Effector memory CD4-positive, alpha-beta T cell (primary cell): ENCODE measurements at regions not wholly inside any gene's neighbourhood (a gene's known extent, or its start where the extent isn't known, plus 50 kb on each side); places are given as distances from the start of the nearest gene placed in this dataset.

Experiments used
- DNase-seq, 3 donors: peaks; one replicate each; pipeline ENCODE4 v3.0.0-alpha.2; 2020
- H3K27ac ChIP-seq: 2 replicates; pipeline ENCODE4 v1.7.0; 2013; ENCODE audit warnings: mild to moderate bottlenecking, low read length, moderate library complexity; ENCODE audit not compliant: insufficient read depth, poor library complexity, severe bottlenecking
- H3K27me3 ChIP-seq: replicated peaks from 2 replicates; pipeline ENCODE4 v1.7.0; 2013; ENCODE audit warnings: mild to moderate bottlenecking, low read length; ENCODE audit not compliant: insufficient read depth, control insufficient read depth, poor library complexity, severe bottlenecking
- H3K36me3 ChIP-seq: 2 replicates; pipeline ENCODE4 v1.7.0; 2013; ENCODE audit warnings: mild to moderate bottlenecking, low read length, moderate library complexity; ENCODE audit not compliant: control insufficient read depth, insufficient read depth
- H3K4me1 ChIP-seq: 2 replicates; pipeline ENCODE4 v1.7.0; 2013; ENCODE audit warnings: low read length, mild to moderate bottlenecking; ENCODE audit not compliant: control insufficient read depth, insufficient read depth, poor library complexity, severe bottlenecking
- H3K4me3 ChIP-seq: 2 replicates; pipeline ENCODE4 v1.7.0; 2013; ENCODE audit warnings: low read length, low read depth, mild to moderate bottlenecking; ENCODE audit not compliant: insufficient read depth, poor library complexity, severe bottlenecking
- H3K9me3 ChIP-seq: 2 replicates; pipeline ENCODE4 v1.7.0; 2013; ENCODE audit warnings: mild to moderate bottlenecking, low read length, moderate library complexity; ENCODE audit not compliant: control insufficient read depth

DNA sequence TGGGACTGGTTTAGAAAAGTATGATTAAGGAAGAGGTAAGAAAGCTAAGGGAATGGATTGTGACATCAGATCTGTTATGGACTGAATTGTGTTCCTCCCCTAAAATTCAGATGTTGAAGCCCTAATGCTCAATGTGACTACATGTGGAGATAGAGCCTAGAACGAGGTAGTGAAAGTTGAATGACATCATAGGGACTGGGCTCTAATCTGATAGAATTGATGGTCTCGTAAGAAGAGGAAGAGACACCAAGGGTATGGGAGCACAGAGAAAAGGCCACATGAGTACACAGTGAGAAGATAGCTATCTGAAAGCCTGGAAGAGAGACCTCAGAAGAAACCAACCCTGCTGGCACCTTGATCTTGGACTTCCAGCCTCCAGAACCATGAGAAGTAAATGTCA lies 178.3 kb downstream of the TRIB2 start:
- Histone ChIP-seq H3K4me3 (no peak overlapping the region), H3K27me3 (no peaks in the 10 kb centered on the region)
- no peak for DNase-seq

DNA sequence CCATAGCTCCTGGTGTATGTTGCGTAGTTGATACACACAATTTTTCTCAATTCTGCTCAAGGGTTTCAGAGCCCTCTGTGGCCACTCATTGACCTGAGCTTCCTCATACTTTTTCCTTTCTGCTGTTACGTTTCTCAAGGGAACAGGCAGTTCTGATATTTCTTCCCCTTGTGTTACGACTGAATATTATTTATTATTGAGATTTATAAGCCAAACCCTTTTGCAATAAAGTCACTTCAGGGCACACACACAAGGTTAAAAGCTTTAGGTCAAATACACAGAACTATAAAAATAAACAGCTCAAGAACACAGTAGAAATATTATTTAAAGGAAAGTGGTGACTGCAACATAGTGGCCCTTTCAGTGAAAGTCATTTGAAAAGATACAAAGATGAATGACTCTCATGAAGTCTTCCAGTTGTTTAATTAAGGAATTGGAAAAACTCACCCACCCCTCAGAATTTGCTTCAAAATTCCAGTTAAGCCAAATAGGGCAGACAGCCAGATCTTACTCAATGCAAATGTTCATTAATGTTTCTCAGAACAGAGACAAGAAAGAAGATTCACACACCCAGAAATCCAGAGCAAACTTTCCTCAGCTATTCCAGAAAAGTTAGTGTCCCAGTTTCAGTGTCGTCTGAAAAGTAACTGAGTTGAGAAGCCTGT lies 179.7 kb downstream of the TRIB2 start:
- Histone ChIP-seq H3K36me3 (no peaks in the 10 kb centered on the region), H3K4me3 (no peak overlapping the region), H3K9me3 (no peaks in the 10 kb centered on the region), H3K4me1 (peaks cover 7% of the 10 kb centered on the region), H3K27ac (no peak overlapping the region), H3K27me3 (no peaks in the 10 kb centered on the region)
- no peak for DNase-seq

More for the DNA sequence above, 178.3 kb downstream of the TRIB2 start:
- Histone ChIP-seq H3K9me3 (no peaks in the 10 kb centered on the region), H3K4me1 (peaks cover 7% of the 10 kb centered on the region), H3K36me3 (no peaks in the 10 kb centered on the region), H3K27ac (no peak overlapping the region)

DNA sequence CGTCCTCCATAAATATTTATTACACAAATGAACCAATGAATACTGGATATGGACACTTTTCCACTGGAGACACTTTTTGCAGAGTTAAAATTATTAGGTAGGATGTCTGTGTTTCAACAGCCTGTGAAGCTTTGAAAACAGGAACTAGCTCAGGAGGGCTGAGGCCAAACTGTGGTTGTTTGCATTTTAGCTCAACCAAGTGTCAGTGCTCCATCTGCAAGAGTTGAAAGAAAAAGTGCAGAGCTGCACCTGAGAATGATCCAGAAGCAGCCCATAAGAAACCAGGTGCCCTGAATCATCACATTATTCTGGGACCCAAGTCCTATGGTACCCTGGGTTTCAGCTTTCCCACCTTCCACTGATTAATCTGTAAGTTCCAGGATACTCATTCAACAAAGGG lies 180.4 kb downstream of the TRIB2 start:
- Histone ChIP-seq H3K4me1 (peaks cover 7% of the 10 kb centered on the region), H3K36me3 (no peaks in the 10 kb centered on the region), H3K27me3 (no peaks in the 10 kb centered on the region), H3K27ac (no peak overlapping the region), H3K9me3 (no peaks in the 10 kb centered on the region), H3K4me3 (no peak overlapping the region)
- no peak for DNase-seq

DNA sequence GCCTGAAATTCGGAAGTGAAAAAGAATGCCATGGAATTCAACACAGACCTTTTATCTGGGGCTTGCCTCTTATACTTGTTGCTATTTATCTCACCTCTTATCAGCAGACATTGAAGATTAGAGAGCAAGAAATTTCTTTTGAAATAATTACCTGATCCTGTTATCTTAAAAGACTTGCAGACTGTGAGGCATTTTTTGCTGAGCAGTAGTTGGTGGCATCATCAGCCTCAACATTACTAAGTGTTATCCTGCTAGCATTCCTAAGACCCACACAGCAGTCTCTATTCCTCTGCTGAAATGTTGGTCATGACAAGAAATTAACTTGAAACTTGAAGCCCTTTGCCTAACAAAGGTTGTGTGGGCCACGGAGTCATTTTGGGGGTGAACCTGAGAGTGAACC lies 186.5 kb downstream of the TRIB2 start:
- Histone ChIP-seq H3K27ac (no peak overlapping the region), H3K27me3 (no peaks in the 10 kb centered on the region), H3K4me3 (no peak overlapping the region), H3K9me3 (no peaks in the 10 kb centered on the region), H3K4me1 (no peaks in the 10 kb centered on the region), H3K36me3 (no peaks in the 10 kb centered on the region)
- DNase-seq: no peak

DNA sequence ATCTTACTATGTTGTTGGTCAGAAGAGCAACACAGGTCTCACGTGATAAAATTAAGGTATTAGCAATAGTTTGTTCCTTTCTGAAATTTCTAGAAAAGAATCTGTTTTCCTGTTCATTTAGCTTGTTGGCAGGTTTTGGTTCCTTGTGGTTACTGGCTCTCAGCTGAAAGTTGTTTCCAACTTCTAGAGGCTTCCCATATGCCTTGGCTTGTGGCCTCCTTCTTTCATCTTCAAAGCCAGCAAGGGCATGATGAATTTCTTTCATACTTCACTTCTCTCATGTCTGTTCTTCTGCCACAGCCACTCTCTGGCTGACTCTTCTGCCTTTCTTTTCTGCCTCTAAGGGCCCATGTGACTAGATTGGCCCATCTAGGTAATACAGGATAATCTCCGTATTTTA lies 193.7 kb downstream of the TRIB2 start:
- no peak for DNase-seq
- no peaks in the 10 kb centered on the region for H3K27me3 ChIP-seq
- no peak overlapping the region for H3K27ac ChIP-seq
- H3K36me3 ChIP-seq: no peaks in the 10 kb centered on the region
- no peaks in the 10 kb centered on the region for H3K4me1 ChIP-seq
- no peak overlapping the region for H3K4me3 ChIP-seq
- no peaks in the 10 kb centered on the region for H3K9me3 ChIP-seq

DNA sequence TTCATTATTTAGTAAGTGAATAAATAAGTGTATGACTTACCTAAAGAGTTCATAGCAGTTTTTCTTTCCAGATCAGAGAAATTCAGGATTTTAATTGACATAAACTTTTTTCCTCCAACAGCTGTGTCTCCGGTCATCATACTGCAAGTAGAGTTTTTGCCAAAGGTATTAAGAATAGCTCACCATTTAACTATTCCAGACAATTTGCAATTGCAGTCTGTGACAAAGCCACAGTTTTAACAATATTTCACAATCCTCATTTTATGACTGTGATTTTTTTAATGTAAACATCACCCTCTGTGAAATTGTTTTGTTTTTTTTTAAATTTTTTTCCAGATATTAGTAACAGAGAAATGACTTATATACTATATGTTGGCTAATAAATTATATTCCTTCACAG lies 199.1 kb downstream of the TRIB2 start:
- Histone ChIP-seq H3K9me3 (no peaks in the 10 kb centered on the region), H3K27ac (no peak overlapping the region), H3K27me3 (no peaks in the 10 kb centered on the region), H3K4me1 (no peaks in the 10 kb centered on the region), H3K36me3 (no peaks in the 10 kb centered on the region), H3K4me3 (no peak overlapping the region)
- no peak for DNase-seq

DNA sequence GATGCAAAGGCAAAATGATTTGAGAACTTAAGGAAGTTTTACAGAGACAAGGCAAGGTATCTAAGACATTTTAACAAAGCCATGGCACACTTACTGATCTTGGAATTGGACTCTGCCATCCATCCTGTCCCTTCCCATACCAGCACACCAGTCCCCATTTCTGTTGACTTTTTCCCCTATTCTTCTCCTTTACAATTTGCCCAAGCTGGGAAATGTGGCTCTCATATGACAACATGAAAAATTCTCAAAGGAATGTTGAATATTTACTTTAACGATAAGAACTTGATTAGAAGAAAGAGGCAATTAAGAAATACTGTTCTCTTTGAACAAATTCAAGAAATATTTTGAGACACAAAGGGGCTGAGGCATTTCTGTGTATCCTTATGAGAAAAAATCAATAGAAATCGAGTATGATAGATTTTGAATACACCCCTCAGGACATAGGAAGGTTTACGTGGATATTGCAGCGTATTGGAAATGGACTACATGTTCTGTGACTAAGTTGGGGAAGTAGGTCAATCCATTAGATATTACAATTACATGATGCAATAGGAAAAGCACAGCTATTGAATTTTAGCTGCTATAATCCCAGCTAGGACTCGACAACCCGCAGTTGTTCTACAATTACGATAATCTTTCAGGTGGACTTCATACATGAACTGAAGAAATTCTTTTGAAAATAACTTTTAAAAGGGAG lies 201.6 kb downstream of the TRIB2 start:
- no peaks in the 10 kb centered on the region for H3K27me3 ChIP-seq
- DNase-seq: no peak
- H3K4me1 ChIP-seq: no peaks in the 10 kb centered on the region
- no peaks in the 10 kb centered on the region for H3K36me3 ChIP-seq
- no peak overlapping the region for H3K4me3 ChIP-seq
- no peaks in the 10 kb centered on the region for H3K9me3 ChIP-seq
- no peak overlapping the region for H3K27ac ChIP-seq

DNA sequence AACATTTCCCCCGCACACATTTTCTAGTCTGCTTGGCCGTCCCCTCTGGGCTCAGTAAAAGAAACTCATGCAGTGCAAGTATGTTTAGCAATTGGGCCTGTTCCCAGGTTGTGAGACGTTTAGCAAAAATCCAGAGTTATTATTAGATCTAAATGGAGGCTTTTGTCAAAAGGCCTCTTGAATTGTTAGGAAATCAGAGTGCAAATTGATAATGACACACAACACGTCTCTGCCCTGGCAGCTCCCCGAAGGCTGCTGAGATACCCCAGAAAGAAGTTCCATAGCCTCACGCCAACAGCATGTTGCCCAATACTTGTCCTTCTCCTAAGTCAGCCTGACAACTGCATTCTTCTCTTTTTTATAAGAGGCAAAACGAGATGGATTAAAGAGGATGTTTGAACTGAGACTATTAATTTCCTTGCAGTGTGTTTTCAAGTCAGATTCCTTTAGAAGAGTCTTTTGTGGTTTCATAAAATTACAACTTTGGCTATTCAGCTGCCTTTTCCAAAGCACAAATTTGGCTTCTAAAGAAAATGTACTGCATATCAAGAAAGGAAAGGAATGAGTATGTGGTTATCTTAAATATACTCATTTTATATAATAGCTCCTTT lies 202.2 kb downstream of the TRIB2 start:
- no peak overlapping the region for H3K4me3 ChIP-seq
- H3K9me3 ChIP-seq: no peaks in the 10 kb centered on the region
- DNase-seq: no peak
- no peaks in the 10 kb centered on the region for H3K4me1 ChIP-seq
- no peaks in the 10 kb centered on the region for H3K27me3 ChIP-seq
- H3K36me3 ChIP-seq: no peaks in the 10 kb centered on the region
- no peak overlapping the region for H3K27ac ChIP-seq

DNA sequence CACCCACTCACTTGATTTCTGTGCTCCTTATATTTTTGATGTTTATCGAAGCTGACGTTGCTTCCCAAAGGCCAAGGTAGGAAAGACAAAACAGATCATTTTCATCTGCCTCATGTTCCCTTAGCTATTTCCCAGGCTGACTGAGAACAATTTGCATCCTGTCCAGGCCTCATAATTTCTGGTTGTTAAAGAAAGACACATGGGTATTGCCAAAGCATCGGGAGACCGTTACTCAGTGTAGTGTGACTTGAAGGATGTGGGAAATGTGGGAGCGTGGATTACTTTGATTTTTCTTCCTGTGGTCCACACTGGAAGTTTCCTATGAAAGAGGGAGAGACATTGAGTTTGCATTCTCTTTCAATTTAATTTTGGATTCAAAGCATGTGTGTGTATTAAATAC lies 204.6 kb downstream of the TRIB2 start:
- Histone ChIP-seq H3K36me3 (no peaks in the 10 kb centered on the region), H3K27me3 (no peaks in the 10 kb centered on the region), H3K27ac (no peak overlapping the region), H3K4me1 (no peaks in the 10 kb centered on the region), H3K4me3 (no peak overlapping the region), H3K9me3 (no peaks in the 10 kb centered on the region)
- no peak for DNase-seq

DNA sequence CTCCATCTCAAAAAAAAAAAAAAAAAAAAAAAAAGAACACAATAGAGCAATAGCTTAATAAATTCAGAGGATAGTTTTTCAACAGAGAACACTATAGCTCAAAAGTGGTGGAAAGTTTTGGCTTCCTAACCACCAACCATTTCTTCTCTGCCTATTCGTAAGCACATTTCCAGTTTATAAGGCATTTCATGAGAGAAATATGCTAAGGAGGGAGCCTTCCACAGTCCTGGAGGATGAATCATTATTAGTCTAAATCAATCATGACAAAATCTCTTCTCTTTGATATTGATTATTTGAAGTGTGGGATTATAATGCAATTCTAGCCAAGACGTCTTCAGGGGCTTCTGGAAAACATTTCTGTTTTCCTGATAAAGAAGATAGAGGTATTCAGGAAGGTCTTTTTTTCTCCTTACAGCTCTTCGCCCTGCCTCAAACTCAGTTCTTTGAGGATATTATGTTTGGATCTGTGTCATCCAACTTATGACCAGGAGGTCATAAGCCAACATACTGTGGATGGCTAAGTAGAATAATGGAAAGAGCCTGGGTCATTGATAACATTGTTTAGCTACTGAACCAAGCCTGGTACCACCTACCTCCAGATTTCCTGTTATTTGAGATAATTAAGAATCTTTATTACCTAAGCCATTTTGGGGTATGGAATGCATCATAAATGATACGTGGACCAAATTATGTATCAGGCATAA lies 207.3 kb downstream of the TRIB2 start:
- Histone ChIP-seq H3K4me3 (no peak overlapping the region), H3K27ac (no peak overlapping the region), H3K36me3 (no peaks in the 10 kb centered on the region), H3K27me3 (no peaks in the 10 kb centered on the region), H3K4me1 (no peaks in the 10 kb centered on the region), H3K9me3 (no peaks in the 10 kb centered on the region)
- DNase-seq: no peak
